ENCODE measurements at regions not wholly inside any gene's neighbourhood (a gene's known extent, or its start where the extent isn't known, plus 50 kb on each side); places are given as distances from the start of the nearest gene placed in this dataset.

- TF ChIP-seq, protein P1, sequence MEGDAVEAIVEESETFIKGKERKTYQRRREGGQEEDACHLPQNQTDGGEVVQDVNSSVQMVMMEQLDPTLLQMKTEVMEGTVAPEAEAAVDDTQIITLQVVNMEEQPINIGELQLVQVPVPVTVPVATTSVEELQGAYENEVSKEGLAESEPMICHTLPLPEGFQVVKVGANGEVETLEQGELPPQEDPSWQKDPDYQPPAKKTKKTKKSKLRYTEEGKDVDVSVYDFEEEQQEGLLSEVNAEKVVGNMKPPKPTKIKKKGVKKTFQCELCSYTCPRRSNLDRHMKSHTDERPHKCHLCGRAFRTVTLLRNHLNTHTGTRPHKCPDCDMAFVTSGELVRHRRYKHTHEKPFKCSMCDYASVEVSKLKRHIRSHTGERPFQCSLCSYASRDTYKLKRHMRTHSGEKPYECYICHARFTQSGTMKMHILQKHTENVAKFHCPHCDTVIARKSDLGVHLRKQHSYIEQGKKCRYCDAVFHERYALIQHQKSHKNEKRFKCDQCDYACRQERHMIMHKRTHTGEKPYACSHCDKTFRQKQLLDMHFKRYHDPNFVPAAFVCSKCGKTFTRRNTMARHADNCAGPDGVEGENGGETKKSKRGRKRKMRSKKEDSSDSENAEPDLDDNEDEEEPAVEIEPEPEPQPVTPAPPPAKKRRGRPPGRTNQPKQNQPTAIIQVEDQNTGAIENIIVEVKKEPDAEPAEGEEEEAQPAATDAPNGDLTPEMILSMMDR (IDR thresholded peaks at IDR 0.05): no peak
- TF ChIP-seq POLR2A (IDR thresholded peaks at IDR 0.05): no peak
These were observed 173.1 kb upstream of the ANK2 start for GRCh38 chr4:112876316-112876715.
